HL-60 (cell line): ENCODE measurements at regions not wholly inside any gene's neighbourhood (a gene's known extent, or its start where the extent isn't known, plus 50 kb on each side); places are given as distances from the start of the nearest gene placed in this dataset.
"Not testable (repeated sequence)": the region's sequence is repeated elsewhere in the genome, so short reads cannot be mapped to it uniquely, and the experiment has no call there.

Experiments used
- DNase-seq, 2 experiments: peaks; one replicate each; pipeline ENCODE4 v3.0.0-alpha.2; 2010 to 2020; ENCODE audit warnings: low read depth in 1 of 2, low spot score in 1 of 2
- H3K27ac ChIP-seq: fragments of 250-450 bp; sonication (Bioruptor Pico); replicated peaks from 2 replicates; pipeline ENCODE4 v1.5.1; 2020; ENCODE audit warnings: mild to moderate bottlenecking, moderate library complexity
- H3K27me3 ChIP-seq: fragments of 250-450 bp; sonication (Bioruptor Pico); 2 replicates; pipeline ENCODE4 v1.5.1; 2021; ENCODE audit warnings: mild to moderate bottlenecking, moderate library complexity; ENCODE audit not compliant: insufficient read depth, poor library complexity, severe bottlenecking
- H3K4me3 ChIP-seq: replicated peaks from 2 replicates; pipeline ENCODE4 v1.5.1; 2011; ENCODE audit warnings: mild to moderate bottlenecking, control low read depth, low read length; ENCODE audit not compliant: insufficient read depth
- GABPA ChIP-seq: IDR thresholded peaks from 2 replicates; pipeline ENCODE4 v1.6.1; 2012; ENCODE audit warnings: low read depth
- POLR2AphosphoS5 ChIP-seq: IDR thresholded peaks from 2 replicates; pipeline ENCODE4 v1.6.1; 2012; ENCODE audit warnings: low read depth
- SPI1 ChIP-seq: IDR thresholded peaks from 2 replicates; pipeline ENCODE4 v1.6.1; 2012; ENCODE audit warnings: low read depth, mild to moderate bottlenecking, borderline replicate concordance
- TF ChIP-seq, protein P1 (sequence below): IDR thresholded peaks from 2 replicates; pipeline ENCODE4 v1.6.1; 2012; ENCODE audit warnings: low read depth; ENCODE audit not compliant: insufficient replicate concordance
- TF ChIP-seq, protein P2 (sequence below): IDR thresholded peaks from one replicate; pipeline ENCODE4 v1.5.1; 2011; ENCODE audit warnings: low read length, control low read depth, inconsistent platforms; ENCODE audit not compliant: insufficient read depth

DNA sequence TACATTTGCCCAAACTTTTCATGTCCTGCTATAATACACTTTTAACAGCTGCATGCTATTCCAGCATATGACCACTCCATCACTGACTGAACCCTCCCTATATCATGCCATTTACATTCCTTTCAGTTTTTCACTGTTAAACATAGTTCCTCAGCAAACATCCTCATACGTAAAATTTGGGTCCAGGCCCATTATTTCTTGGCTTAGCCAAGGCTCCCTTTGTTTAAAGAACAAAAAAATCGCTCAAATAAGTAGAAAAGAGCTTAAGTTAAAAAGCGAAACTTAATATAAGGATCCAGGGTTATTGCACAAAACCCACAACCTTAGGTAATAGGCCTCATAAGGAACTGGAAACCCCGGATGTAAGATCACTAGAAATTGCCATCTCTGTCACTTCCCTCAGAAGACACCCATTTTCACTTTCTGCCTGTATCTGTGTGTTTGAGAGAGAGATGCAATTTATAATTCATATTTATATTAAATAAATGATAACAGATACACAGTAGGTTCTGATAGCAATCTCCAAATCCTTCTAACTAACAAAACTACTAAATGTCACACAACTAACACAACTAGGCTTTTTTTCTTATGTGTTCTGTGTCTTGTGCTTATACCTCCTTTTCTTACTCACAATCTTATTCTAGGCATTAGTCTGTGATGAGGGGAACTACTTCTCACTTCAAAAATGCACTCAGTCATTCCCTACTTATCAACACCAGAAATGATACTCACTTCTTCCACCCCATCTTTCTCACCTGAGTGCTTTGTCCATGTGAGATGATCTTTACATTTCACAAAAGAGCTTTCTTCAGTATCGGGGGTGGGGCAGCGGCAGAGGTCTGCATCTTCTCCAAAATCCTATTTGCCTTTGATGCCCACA is 59.9 kb upstream of the FAM241A start:
- Histone ChIP-seq H3K4me3 (0 out of 2 replicates have a peak overlapping the region, but pooled peaks have one; percentile 10), H3K27me3 (no peaks in the 10 kb centered on the region), H3K27ac (peak overlapping the region; percentile 31)
- DNase-seq: peak; percentile 67 to 71
- TF ChIP-seq, protein P1, sequence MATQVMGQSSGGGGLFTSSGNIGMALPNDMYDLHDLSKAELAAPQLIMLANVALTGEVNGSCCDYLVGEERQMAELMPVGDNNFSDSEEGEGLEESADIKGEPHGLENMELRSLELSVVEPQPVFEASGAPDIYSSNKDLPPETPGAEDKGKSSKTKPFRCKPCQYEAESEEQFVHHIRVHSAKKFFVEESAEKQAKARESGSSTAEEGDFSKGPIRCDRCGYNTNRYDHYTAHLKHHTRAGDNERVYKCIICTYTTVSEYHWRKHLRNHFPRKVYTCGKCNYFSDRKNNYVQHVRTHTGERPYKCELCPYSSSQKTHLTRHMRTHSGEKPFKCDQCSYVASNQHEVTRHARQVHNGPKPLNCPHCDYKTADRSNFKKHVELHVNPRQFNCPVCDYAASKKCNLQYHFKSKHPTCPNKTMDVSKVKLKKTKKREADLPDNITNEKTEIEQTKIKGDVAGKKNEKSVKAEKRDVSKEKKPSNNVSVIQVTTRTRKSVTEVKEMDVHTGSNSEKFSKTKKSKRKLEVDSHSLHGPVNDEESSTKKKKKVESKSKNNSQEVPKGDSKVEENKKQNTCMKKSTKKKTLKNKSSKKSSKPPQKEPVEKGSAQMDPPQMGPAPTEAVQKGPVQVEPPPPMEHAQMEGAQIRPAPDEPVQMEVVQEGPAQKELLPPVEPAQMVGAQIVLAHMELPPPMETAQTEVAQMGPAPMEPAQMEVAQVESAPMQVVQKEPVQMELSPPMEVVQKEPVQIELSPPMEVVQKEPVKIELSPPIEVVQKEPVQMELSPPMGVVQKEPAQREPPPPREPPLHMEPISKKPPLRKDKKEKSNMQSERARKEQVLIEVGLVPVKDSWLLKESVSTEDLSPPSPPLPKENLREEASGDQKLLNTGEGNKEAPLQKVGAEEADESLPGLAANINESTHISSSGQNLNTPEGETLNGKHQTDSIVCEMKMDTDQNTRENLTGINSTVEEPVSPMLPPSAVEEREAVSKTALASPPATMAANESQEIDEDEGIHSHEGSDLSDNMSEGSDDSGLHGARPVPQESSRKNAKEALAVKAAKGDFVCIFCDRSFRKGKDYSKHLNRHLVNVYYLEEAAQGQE: no peak
- TF ChIP-seq, protein P2, sequence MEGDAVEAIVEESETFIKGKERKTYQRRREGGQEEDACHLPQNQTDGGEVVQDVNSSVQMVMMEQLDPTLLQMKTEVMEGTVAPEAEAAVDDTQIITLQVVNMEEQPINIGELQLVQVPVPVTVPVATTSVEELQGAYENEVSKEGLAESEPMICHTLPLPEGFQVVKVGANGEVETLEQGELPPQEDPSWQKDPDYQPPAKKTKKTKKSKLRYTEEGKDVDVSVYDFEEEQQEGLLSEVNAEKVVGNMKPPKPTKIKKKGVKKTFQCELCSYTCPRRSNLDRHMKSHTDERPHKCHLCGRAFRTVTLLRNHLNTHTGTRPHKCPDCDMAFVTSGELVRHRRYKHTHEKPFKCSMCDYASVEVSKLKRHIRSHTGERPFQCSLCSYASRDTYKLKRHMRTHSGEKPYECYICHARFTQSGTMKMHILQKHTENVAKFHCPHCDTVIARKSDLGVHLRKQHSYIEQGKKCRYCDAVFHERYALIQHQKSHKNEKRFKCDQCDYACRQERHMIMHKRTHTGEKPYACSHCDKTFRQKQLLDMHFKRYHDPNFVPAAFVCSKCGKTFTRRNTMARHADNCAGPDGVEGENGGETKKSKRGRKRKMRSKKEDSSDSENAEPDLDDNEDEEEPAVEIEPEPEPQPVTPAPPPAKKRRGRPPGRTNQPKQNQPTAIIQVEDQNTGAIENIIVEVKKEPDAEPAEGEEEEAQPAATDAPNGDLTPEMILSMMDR: no peak
- TF ChIP-seq POLR2AphosphoS5 (no peak), SPI1 (peak; percentile 69), GABPA (no peak)

DNA sequence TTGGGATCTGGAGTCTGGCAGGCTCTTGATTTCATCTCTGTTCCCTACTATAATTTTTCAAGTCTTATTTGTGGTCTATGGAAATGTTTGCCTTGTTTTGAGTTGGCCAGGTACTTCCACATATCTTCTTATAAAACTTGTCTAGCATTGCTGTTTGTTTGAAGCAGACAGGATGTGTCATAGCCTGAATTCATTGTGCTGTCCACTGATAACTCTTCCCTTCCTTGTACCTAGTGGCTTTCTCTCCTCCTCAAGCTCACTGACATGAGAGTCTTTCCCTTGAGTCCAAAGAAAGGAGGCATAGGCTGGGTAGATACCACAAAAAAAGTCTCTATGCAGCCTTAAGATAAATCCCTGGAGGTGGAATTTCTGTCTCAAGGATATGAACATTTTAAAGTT is 59.2 kb upstream of the FAM241A start:
- no peak for TF ChIP-seq GABPA
- TF ChIP-seq, protein P1: no peak
- DNase-seq: no peak
- no peaks in the 10 kb centered on the region for H3K27me3 ChIP-seq
- peak overlapping the region; percentile 31 for H3K27ac ChIP-seq
- H3K4me3 ChIP-seq: no peak overlapping the region

DNA sequence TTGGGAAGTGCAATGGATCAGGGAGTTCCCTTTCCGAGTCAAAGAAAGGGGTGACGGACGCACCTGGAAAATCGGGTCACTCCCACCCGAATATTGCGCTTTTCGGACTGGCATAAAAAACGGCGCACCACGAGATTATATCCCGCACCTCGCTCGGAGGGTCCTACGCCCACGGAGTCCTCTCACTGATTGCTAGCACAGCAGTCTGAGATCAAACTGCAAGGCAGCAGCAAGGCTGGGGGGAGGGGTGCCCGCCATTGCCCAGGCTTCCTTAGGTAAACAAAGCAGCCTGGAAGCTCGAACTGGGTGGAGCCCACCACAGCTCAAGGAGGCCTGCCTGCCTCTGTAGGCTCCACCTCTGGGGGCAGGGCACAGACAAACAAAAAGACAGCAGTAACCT is 58.6 kb upstream of the FAM241A start:
- not testable (repeated sequence) for H3K4me3 ChIP-seq, DNase-seq, H3K27me3 ChIP-seq, H3K27ac ChIP-seq

DNA sequence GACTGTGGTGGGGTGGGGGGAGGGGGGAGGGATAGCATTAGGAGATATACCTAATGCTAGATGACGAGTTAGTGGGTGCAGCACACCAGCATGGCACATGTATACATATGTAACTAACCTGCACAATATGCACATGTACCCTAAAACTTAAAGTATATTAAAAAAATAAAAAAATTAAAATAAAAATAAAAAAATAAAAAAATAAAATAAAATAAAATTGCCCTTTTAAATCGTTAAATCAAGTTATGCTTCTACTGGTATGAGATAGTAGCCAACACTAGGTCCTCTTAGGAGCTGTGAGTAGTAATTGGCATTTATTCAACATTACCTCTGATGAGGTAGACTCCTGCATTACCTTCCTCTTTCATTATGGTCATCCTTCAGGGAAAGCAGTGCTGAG is 52.9 kb upstream of the FAM241A start:
- not testable (repeated sequence) for H3K27me3 ChIP-seq, H3K27ac ChIP-seq, DNase-seq, H3K4me3 ChIP-seq

DNA sequence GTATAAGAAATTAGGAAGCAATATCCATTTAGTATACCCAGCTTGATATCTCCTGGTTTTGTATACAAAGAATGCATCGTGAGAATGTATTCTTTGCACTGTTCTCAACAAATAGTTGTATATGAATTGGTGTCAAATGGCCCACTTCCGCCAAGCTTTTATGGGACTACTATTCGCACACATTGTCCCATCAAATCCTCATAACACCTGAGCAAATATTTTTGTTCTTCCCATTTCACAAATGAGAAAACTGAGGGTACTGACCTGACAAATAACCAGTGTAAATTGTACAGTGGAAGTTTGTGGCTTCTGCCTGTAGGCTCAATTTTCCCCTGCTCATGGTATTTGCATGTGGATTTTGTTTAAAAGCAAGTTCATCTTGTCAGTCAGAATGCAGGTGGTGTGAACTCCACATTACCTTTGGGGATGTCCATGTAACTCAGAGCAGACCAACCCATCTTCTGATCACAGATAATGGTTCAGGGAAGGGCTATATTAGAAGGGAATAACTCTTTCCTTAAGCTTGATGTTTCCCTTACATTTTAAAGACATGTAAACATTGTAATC is 51.5 kb upstream of the FAM241A start:
- no peak overlapping the region for H3K27ac ChIP-seq
- DNase-seq: no peak

More for the DNA sequence above, 51.5 kb upstream of the FAM241A start:
- TF ChIP-seq, protein P2: no peak
- TF ChIP-seq POLR2AphosphoS5 (no peak), GABPA (no peak), SPI1 (no peak)
- TF ChIP-seq, protein P1: no peak
- Histone ChIP-seq H3K4me3 (no peak overlapping the region), H3K27me3 (no peaks in the 10 kb centered on the region)
